Spleen (tissue), 11 donors: ENCODE measurements at regions not wholly inside any gene's neighbourhood (a gene's known extent, or its start where the extent isn't known, plus 50 kb on each side); places are given as distances from the start of the nearest gene placed in this dataset.

Source experiments
- DNase-seq: peaks from one replicate; pipeline ENCODE4 v3.0.0-alpha.2; 2020
- H3K27ac ChIP-seq, 8 donors: fragments of 200-600 bp; sonication (generic) in 7 of 8; 1 replicate in 4 of 8; 2 replicates in 4 of 8; pipeline versions ENCODE4 v1.5.0 to v1.8.0; 2016 to 2021; ENCODE audit warnings: inconsistent platforms in 4 of 8, mild to moderate bottlenecking in 4 of 8, moderate library complexity in 1 of 8
- H3K27me3 ChIP-seq, 7 donors: fragments of 200-600 bp; sonication (generic) in 6 of 7; replicated peaks in 1 of 7; 1 replicate in 4 of 7; 2 replicates in 3 of 7; pipeline versions ENCODE4 v1.5.0 to v1.8.0; 2016 to 2021; ENCODE audit warnings: inconsistent platforms in 3 of 7, mild to moderate bottlenecking in 1 of 7
- H3K36me3 ChIP-seq, 6 donors: fragments of 200-600 bp; sonication (generic) in 5 of 6; 1 replicate in 4 of 6; 2 replicates in 2 of 6; pipeline versions ENCODE4 v1.5.0 to v1.8.0; 2016 to 2021; ENCODE audit warnings: inconsistent platforms in 2 of 6
- H3K4me1 ChIP-seq, 6 donors: fragments of 200-600 bp; sonication (generic) in 5 of 6; 1 replicate in 3 of 6; 2 replicates in 3 of 6; pipeline versions ENCODE4 v1.5.0 to v1.8.0; 2016 to 2021; ENCODE audit warnings: inconsistent platforms in 3 of 6
- H3K4me3 ChIP-seq, 8 donors: fragments of 200-600 bp; sonication (generic) in 7 of 8; 1 replicate in 4 of 8; 2 replicates in 4 of 8; pipeline versions ENCODE4 v1.5.0 to v1.8.0; 2016 to 2021; ENCODE audit warnings: inconsistent platforms in 4 of 8, mild to moderate bottlenecking in 4 of 8, moderate library complexity in 2 of 8
- H3K9me3 ChIP-seq, 8 donors: fragments of 200-600 bp; sonication (generic) in 7 of 8; 1 replicate in 4 of 8; 2 replicates in 4 of 8; pipeline versions ENCODE4 v1.5.0 to v1.8.0; 2016 to 2021; ENCODE audit warnings: inconsistent platforms in 4 of 8
- CTCF ChIP-seq, 11 experiments: fragments of 200-600 bp in 7 of 11; fragments of 450-650 bp in 4 of 11; sonication (generic) in 4 of 11; IDR thresholded peaks in 8 of 11; conservative IDR thresholded peaks in 3 of 11; 1 replicate in 7 of 11; 2 replicates in 4 of 11; pipeline versions ENCODE4 v1.4.0 to v1.8.0; 2016 to 2021; ENCODE audit warnings: antibody characterized with exemption in 11 of 11, inconsistent platforms in 4 of 11, mild to moderate bottlenecking in 1 of 11
- POLR2A ChIP-seq, 3 donors: fragments of 450-650 bp; IDR thresholded peaks; one replicate each; pipeline ENCODE4 v1.5.1; 2017; ENCODE audit warnings: antibody characterized with exemption in 3 of 3, mild to moderate bottlenecking in 1 of 3
- POLR2AphosphoS5 ChIP-seq, 3 donors: sonication (generic); formaldehyde crosslinking; IDR thresholded peaks; one replicate each; pipeline ENCODE4 v1.5.1; 2017; ENCODE audit warnings: antibody characterized with exemption in 3 of 3
- WGBS, 5 donors: extraction: QIAGEN DNeasy Blood & Tissue Kit in 3 of 5; methylation state at CpG; one replicate each; pipeline versions ENCODE4 v1.1.5 to v1.1.7; 2013 to 2018; 5-methylcytosine and 5-hydroxymethylcytosine counted together
- intact Hi-C: fragments of 100-400 bp; cut with DNase I; formaldehyde crosslinking; loops from one replicate; pipeline ENCODE4 v1.15.0; 2023; ENCODE audit warnings: low total_unique reads
- donor health status: healthy with polysubstance abuse.
- donor health status: DM: no; HTN: no; CAD: no; lungs with moderate emphysema.
- donor health status: DM: no; HTN: no; CAD: no.
- donor health status: Bipolar disorder and iron deficiency.
- donor health status: healthy.
- donor health status: DM: no; HTN: no; CAD: no.
- donor health status: DM: yes; HTN: yes; CAD: no.

GRCh38 chr2:64237266-64237665 lies 93.0 kb upstream of the PELI1 start:
- no peaks in the 10 kb centered on the region for H3K36me3 ChIP-seq
- no peaks in the 10 kb centered on the region for H3K9me3 ChIP-seq
- 67 to 89% (median 74%) methylated on average over 2 of the region's 2 CpGs for WGBS, 5 donors
- no peak overlapping the region for H3K27ac ChIP-seq
- TF ChIP-seq POLR2AphosphoS5 (IDR thresholded peaks at IDR 0.05) (no peak), CTCF (IDR thresholded peaks at IDR 0.05 in 8 of 11, conservative IDR thresholded peaks at IDR 0.05 in 3 of 11) (no peak), POLR2A (IDR thresholded peaks at IDR 0.05) (no peak)
- H3K4me1 ChIP-seq, result peaks cover 0 to 20% (median 6%) of the 10 kb centered on the region in 6 donors
- no peak for DNase-seq
- intact Hi-C loops, result no loop called here
- H3K27me3 ChIP-seq, result no peaks in the 10 kb centered on the region
- H3K4me3 ChIP-seq, result no peak overlapping the region

- no peak for TF ChIP-seq POLR2A (IDR thresholded peaks at IDR 0.05)
- no peak overlapping the region for H3K4me3 ChIP-seq
- H3K36me3 ChIP-seq, result no peaks in the 10 kb centered on the region
- peaks cover 0 to 18% (median 4%) of the 10 kb centered on the region in 6 donors for H3K4me1 ChIP-seq
- H3K27ac ChIP-seq, result no peak overlapping the region
- H3K9me3 ChIP-seq, result no peaks in the 10 kb centered on the region
- H3K27me3 ChIP-seq, result no peaks in the 10 kb centered on the region
- WGBS, 5 donors, result 94 to 99% (median 97%) methylated on average over 4 of the region's 4 CpGs
- no peak for DNase-seq
- intact Hi-C loops, result no loop called here
Observed at GRCh38 chr2:64238799-64239198, 94.6 kb upstream of the PELI1 start.

- H3K4me1 ChIP-seq, result no peaks in the 10 kb centered on the region
- DNase-seq, result no peak
- WGBS, 5 donors, result 88 to 100% (median 93%) methylated on average over 2 of the region's 2 CpGs
Observed at GRCh38 chr2:64243081-64244036, 99.1 kb upstream of the PELI1 start.

GRCh38 chr2:64244037-64244416 lies 99.8 kb upstream of the PELI1 start:
- no peak overlapping the region for H3K4me3 ChIP-seq
- intact Hi-C loops, result no loop called here
- H3K36me3 ChIP-seq, result no peaks in the 10 kb centered on the region
- H3K4me1 ChIP-seq, result no peaks in the 10 kb centered on the region
- no peak for TF ChIP-seq POLR2AphosphoS5 (IDR thresholded peaks at IDR 0.05)
- no peak for TF ChIP-seq POLR2A (IDR thresholded peaks at IDR 0.05)
- TF ChIP-seq CTCF (IDR thresholded peaks at IDR 0.05 in 8 of 11, conservative IDR thresholded peaks at IDR 0.05 in 3 of 11), result no peak
- H3K27ac ChIP-seq, result no peak overlapping the region
- H3K9me3 ChIP-seq, result no peaks in the 10 kb centered on the region
- no peaks in the 10 kb centered on the region for H3K27me3 ChIP-seq
- no peak for DNase-seq
- 93 to 97% (median 95%) methylated on average over 1 of the region's 1 CpG for WGBS, 5 donors

More at GRCh38 chr2:64243081-64244036, 99.1 kb upstream of the PELI1 start:
- Histone ChIP-seq H3K27me3 (no peaks in the 10 kb centered on the region), H3K4me3 (no peak overlapping the region), H3K36me3 (no peaks in the 10 kb centered on the region), H3K9me3 (no peaks in the 10 kb centered on the region), H3K27ac (no peak overlapping the region)
- intact Hi-C loops, result no loop called here
- TF ChIP-seq POLR2A (IDR thresholded peaks at IDR 0.05), result no peak
- no peak for TF ChIP-seq CTCF (IDR thresholded peaks at IDR 0.05 in 8 of 11, conservative IDR thresholded peaks at IDR 0.05 in 3 of 11)
- no peak for TF ChIP-seq POLR2AphosphoS5 (IDR thresholded peaks at IDR 0.05)
